ENCODE measurements at regions not wholly inside any gene's neighbourhood (a gene's known extent, or its start where the extent isn't known, plus 50 kb on each side); places are given as distances from the start of the nearest gene placed in this dataset.
A peak's percentile ranks its signal among the peaks of the same experiment; 100 is the strongest.

- H3K9me3 ChIP-seq = peaks cover 0 to 7% (median 0%) of the 10 kb centered on the region in 12 donors
- DNase-seq (no peak), ATAC-seq (peak in 1 of 4 donors; percentile 12)
- peaks cover 0 to 9% (median 0%) of the 10 kb centered on the region in 12 donors for H3K4me1 ChIP-seq
- peak overlapping the region in 1 of 12 donors; percentile 13 for H3K27ac ChIP-seq
- TF ChIP-seq, protein P1, sequence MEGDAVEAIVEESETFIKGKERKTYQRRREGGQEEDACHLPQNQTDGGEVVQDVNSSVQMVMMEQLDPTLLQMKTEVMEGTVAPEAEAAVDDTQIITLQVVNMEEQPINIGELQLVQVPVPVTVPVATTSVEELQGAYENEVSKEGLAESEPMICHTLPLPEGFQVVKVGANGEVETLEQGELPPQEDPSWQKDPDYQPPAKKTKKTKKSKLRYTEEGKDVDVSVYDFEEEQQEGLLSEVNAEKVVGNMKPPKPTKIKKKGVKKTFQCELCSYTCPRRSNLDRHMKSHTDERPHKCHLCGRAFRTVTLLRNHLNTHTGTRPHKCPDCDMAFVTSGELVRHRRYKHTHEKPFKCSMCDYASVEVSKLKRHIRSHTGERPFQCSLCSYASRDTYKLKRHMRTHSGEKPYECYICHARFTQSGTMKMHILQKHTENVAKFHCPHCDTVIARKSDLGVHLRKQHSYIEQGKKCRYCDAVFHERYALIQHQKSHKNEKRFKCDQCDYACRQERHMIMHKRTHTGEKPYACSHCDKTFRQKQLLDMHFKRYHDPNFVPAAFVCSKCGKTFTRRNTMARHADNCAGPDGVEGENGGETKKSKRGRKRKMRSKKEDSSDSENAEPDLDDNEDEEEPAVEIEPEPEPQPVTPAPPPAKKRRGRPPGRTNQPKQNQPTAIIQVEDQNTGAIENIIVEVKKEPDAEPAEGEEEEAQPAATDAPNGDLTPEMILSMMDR (IDR thresholded peaks at IDR 0.05) = no peak
- TF ChIP-seq POLR2A (IDR thresholded peaks at IDR 0.05) = no peak
- no peaks in the 10 kb centered on the region for H3K36me3 ChIP-seq
- 57 to 80% (median 73%) methylated on average over 1 of the region's 1 CpG for WGBS, 4 donors
- H3K4me3 ChIP-seq = no peak overlapping the region
- intact Hi-C loops (cut with DNase I) = no loop called here
- H3K27me3 ChIP-seq = no peaks in the 10 kb centered on the region
These were observed 411.2 kb downstream of the RND3 start for GRCh38 chr2:150076281-150076680.

- WGBS, 4 donors = 62 to 73% (median 68%) methylated on average over 2 of the region's 2 CpGs
- peaks cover 0 to 9% (median 0%) of the 10 kb centered on the region in 12 donors for H3K4me1 ChIP-seq
- intact Hi-C loops (cut with DNase I) = no loop called here
- no peak for ATAC-seq
- no peak overlapping the region for H3K4me3 ChIP-seq
- TF ChIP-seq, protein P1 (IDR thresholded peaks at IDR 0.05) = no peak
- no peak for TF ChIP-seq POLR2A (IDR thresholded peaks at IDR 0.05)
- peaks cover 0 to 7% (median 0%) of the 10 kb centered on the region in 12 donors for H3K9me3 ChIP-seq
- no peak for DNase-seq
- H3K27me3 ChIP-seq = no peaks in the 10 kb centered on the region
- peak overlapping the region in 1 of 12 donors; percentile 13 for H3K27ac ChIP-seq
- H3K36me3 ChIP-seq = no peaks in the 10 kb centered on the region
These were observed 411.6 kb downstream of the RND3 start for GRCh38 chr2:150075831-150076230.

DNA sequence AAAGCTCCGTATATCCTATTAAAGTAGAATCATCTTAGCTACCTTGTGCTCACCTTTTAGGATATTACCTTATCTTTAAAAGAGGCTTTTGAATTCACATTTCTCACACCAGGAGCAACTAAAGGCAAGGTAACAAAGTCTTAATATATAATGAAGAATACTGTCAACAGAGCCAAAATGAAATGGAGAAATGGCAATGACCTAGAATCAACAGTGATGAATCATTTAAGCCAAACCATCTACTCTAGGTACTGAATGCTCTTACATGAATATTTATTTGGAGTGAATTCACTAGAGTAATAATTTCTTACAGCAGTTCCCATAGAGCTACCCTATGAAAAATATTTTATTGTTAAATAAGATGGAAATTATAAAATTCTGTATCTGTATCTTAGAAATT is 421.0 kb downstream of the RND3 start:
- Histone ChIP-seq H3K4me1 (peaks cover 0 to 18% (median 2%) of the 10 kb centered on the region in 12 donors), H3K27me3 (no peaks in the 10 kb centered on the region), H3K9me3 (peaks cover 0 to 4% (median 0%) of the 10 kb centered on the region in 12 donors), H3K4me3 (no peak overlapping the region), H3K27ac (no peak overlapping the region), H3K36me3 (no peaks in the 10 kb centered on the region)
- WGBS, 4 donors = 87 to 94% (median 91%) methylated on average over 1 of the region's 1 CpG
- intact Hi-C loops (cut with DNase I) = no loop called here
- no peak for ATAC-seq
- no peak for DNase-seq
- TF ChIP-seq POLR2A (IDR thresholded peaks at IDR 0.05) = no peak
- TF ChIP-seq, protein P1 (IDR thresholded peaks at IDR 0.05) = no peak

DNA sequence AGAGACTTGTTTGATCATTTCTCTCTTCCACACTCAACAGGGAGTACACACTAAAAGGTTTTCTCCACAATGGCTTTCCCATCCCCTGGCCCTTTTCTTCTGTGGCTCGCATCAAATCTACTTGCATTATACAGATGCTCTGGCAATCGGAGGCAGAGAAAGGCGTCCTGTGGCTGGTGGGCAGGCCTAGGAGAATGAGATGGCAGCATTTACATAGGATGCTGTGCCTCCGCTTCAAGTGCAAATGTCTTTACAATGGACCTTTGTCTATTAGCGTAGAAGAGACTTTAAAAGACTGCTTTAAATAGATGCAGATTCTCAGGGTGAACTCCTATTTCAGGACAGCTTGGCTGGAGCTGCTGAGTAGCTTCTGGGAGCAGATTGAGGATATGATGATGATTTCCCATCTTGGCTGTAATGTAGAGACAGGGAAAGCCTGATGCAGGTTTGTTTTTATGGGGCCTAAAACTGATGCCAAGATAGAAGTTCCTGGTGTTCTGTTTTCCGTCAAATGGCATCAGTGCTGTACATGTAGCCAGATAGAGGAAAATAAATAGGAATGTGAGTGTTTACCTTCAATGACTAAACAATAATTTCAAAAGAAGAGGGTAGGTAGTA is 423.4 kb downstream of the RND3 start:
- no peaks in the 10 kb centered on the region for H3K36me3 ChIP-seq
- TF ChIP-seq, protein P1 (IDR thresholded peaks at IDR 0.05) = no peak
- intact Hi-C loops (cut with DNase I) = no loop called here
- 70 to 78% (median 73%) methylated on average over 6 of the region's 6 CpGs for WGBS, 4 donors
- no peaks in the 10 kb centered on the region for H3K27me3 ChIP-seq
- peaks cover 0 to 18% (median 2%) of the 10 kb centered on the region in 12 donors for H3K4me1 ChIP-seq
- DNase-seq = no peak
- H3K9me3 ChIP-seq = no peaks in the 10 kb centered on the region
- no peak for ATAC-seq
- no peak overlapping the region for H3K27ac ChIP-seq
- no peak overlapping the region for H3K4me3 ChIP-seq
